Pancreas (tissue), 10 donors: ENCODE measurements at regions not wholly inside any gene's neighbourhood (a gene's known extent, or its start where the extent isn't known, plus 50 kb on each side); places are given as distances from the start of the nearest gene placed in this dataset.

Source experiments
- ATAC-seq, 4 donors: fragments of 200-7000 bp; cut with Tn5 transposase; one replicate each; pipeline versions ENCODE4 v1.8.0 to v1.9.1; 2020; ENCODE audit warnings: mild to moderate bottlenecking in 4 of 4, moderate library complexity in 4 of 4
- DNase-seq, 6 donors: peaks; one replicate each; pipeline ENCODE4 v3.0.0-alpha.2; 2020
- FAIRE-seq: peaks from 2 replicates; lab custom pipeline; 2012; peaks lifted over from hg19 to GRCh38; lab: Jason Lieb, UNC
- H3K27ac ChIP-seq, 4 donors: fragments of 200-600 bp; sonication (generic); 1 replicate in 3 of 4; 2 replicates in 1 of 4; pipeline versions ENCODE4 v1.5.0 to v1.8.0; 2020
- H3K27me3 ChIP-seq, 4 donors: fragments of 200-600 bp; one replicate each; pipeline ENCODE4 v1.8.0; 2021
- H3K36me3 ChIP-seq, 3 donors: fragments of 200-600 bp; sonication (generic) in 1 of 3; one replicate each; pipeline versions ENCODE4 v1.5.0 to v1.8.0; 2020 to 2021
- H3K4me1 ChIP-seq, 3 donors: fragments of 200-600 bp; one replicate each; pipeline ENCODE4 v1.8.0; 2021
- H3K4me3 ChIP-seq, 4 donors: fragments of 200-600 bp; sonication (generic) in 2 of 4; one replicate each; pipeline versions ENCODE4 v1.5.0 to v1.8.0; 2020 to 2021
- H3K9me3 ChIP-seq, 4 donors: fragments of 200-600 bp; one replicate each; pipeline ENCODE4 v1.8.0; 2021
- CTCF ChIP-seq, 4 donors: fragments of 200-600 bp; sonication (generic) in 3 of 4; IDR thresholded peaks; one replicate each; pipeline versions ENCODE4 v1.5.0 to v1.8.0; 2021; ENCODE audit warnings: antibody characterized with exemption in 4 of 4
- WGBS, 2 donors: extraction: QIAGEN DNeasy Blood & Tissue Kit; methylation state at CpG; one replicate each; pipeline ENCODE4 v1.1.7; 2013; 5-methylcytosine and 5-hydroxymethylcytosine counted together
- intact Hi-C, 3 donors: fragments of 100-400 bp; cut with DNase I; formaldehyde crosslinking; loops; one replicate each; pipeline versions ENCODE4 v1.11.1 to v1.14.2; 2022
- donor health status: healthy with polysubstance abuse.
- donor health status: DM: no; HTN: no; CAD: no; lungs with moderate emphysema.
- donor health status: DM: no; HTN: no; CAD: no.
- donor health status: control.
- donor health status: control.
- donor health status: Bipolar disorder and iron deficiency.
- donor health status: DM: yes; HTN: yes; CAD: no.
- donor health status: DM: no; HTN: no; CAD: no.
- donor health status: DM: no; HTN: no; CAD: no.
- donor health status: DM: yes; HTN: yes; CAD: no.

GRCh38 chr9:87830446-87830845 lies 52.2 kb upstream of the SPATA31E1 start:
- Histone ChIP-seq H3K27me3 (no peaks in the 10 kb centered on the region), H3K9me3 (no peaks in the 10 kb centered on the region), H3K4me1 (no peaks in the 10 kb centered on the region), H3K4me3 (no peak overlapping the region), H3K36me3 (no peaks in the 10 kb centered on the region), H3K27ac (no peak overlapping the region)
- 25 to 37% methylated on average over 3 of the region's 3 CpGs for WGBS, 2 donors
- ATAC-seq = no peak
- no peak for FAIRE-seq
- no peak for DNase-seq
- no peak for TF ChIP-seq CTCF (IDR thresholded peaks at IDR 0.05)
- intact Hi-C loops = no loop called here

GRCh38 chr9:87831159-87831558 lies 51.5 kb upstream of the SPATA31E1 start:
- Histone ChIP-seq H3K27ac (no peak overlapping the region), H3K4me1 (no peaks in the 10 kb centered on the region), H3K4me3 (no peak overlapping the region), H3K9me3 (no peaks in the 10 kb centered on the region), H3K36me3 (no peaks in the 10 kb centered on the region), H3K27me3 (no peaks in the 10 kb centered on the region)
- FAIRE-seq (no peak), DNase-seq (no peak), ATAC-seq (no peak)
- WGBS, 2 donors = 81 to 85% methylated on average over 1 of the region's 1 CpG
- intact Hi-C loops = no loop called here
- TF ChIP-seq CTCF (IDR thresholded peaks at IDR 0.05) = no peak
